ENCODE measurements at regions not wholly inside any gene's neighbourhood (a gene's known extent, or its start where the extent isn't known, plus 50 kb on each side); places are given as distances from the start of the nearest gene placed in this dataset.

GRCh38 chr2:195296490-195296889 lies 360.5 kb upstream of the SLC39A10 start:
- H3K36me3 ChIP-seq (ENCODE audit: control insufficient read depth in 2 of 2, insufficient read depth in 2 of 2, low read length in 1 of 2) = no peaks in the 10 kb centered on the region
- H3K27ac ChIP-seq (ENCODE audit: control insufficient read depth, insufficient read depth) = no peak overlapping the region
- no peaks in the 10 kb centered on the region for H3K79me2 ChIP-seq (ENCODE audit: control insufficient read depth, insufficient read depth, low read length)
- ChIA-PET POLR2A (no interaction called here), SMC1A (ENCODE audit: uncharacterized antibody, unreplicated experiment) (no interaction called here), RAD21 (ENCODE audit: unreplicated experiment) (no interaction called here), CTCF (no interaction called here)
- no peak overlapping the region for H3K4me2 ChIP-seq (ENCODE audit: control insufficient read depth, insufficient read depth)
- no peak overlapping the region for H2AFZ ChIP-seq (ENCODE audit: control insufficient read depth, low read depth, low read length)
- no peak overlapping the region for H3K9ac ChIP-seq (ENCODE audit: control insufficient read depth, insufficient read depth, low read length)
- no TSS peak for BruUV-seq (replicated peaks)
- no peak overlapping the region for H3K4me3 ChIP-seq
- H3K27me3 ChIP-seq (replicated peaks in 1 of 2; ENCODE audit: control insufficient read depth in 2 of 2, insufficient read depth in 2 of 2, low read length in 1 of 2) = no peaks in the 10 kb centered on the region; a peak in 1 of 4 replicates
- 0% methylated on average over 1 of the region's 1 CpG for WGBS (ENCODE audit: insufficient coverage, insufficient replicate concordance, low lambda C conversion rate, missing lambda C conversion rate)
- no peaks in the 10 kb centered on the region for H3K9me3 ChIP-seq (replicated peaks; ENCODE audit: control insufficient read depth, insufficient read depth, low read length)
- ATAC-seq (no peak), DNase-seq (ENCODE audit: low read depth, low spot score) (no peak), FAIRE-seq (no peak)
- H3K4me1 ChIP-seq (ENCODE audit: control insufficient read depth, insufficient read depth, low read length) = no peaks in the 10 kb centered on the region
- in situ Hi-C loops (cut with MboI) = no loop called here
- no peaks in the 10 kb centered on the region for H4K20me1 ChIP-seq (ENCODE audit: control insufficient read depth, insufficient read depth)
- intact Hi-C loops (cut with micrococcal nuclease; ENCODE audit: unreplicated experiment) = no loop called here
- TF ChIP-seq ZBTB40 (IDR thresholded peaks at IDR 0.05; ENCODE audit: borderline replicate concordance) (no peak), MLLT1 (IDR thresholded peaks at IDR 0.05) (no peak), HDAC2 (IDR thresholded peaks at IDR 0.05) (no peak), CHD1 (IDR thresholded peaks at IDR 0.05; ENCODE audit: low read depth, low read length) (no peak), RB1 (IDR thresholded peaks at IDR 0.05; ENCODE audit: borderline replicate concordance) (no peak), PBX3 (IDR thresholded peaks at IDR 0.05; ENCODE audit: insufficient replicate concordance, low read depth, low read length) (no peak), E4F1 (IDR thresholded peaks at IDR 0.05; ENCODE audit: borderline replicate concordance, partially characterized antibody) (no peak), ZBTB11 (CRISPR knock-in tag; IDR thresholded peaks at IDR 0.05) (no peak), MXI1 (IDR thresholded peaks at IDR 0.05; ENCODE audit: low read depth, low read length) (no peak), FOXK2 (IDR thresholded peaks at IDR 0.05) (no peak)

Data from GM12878 (cell line).